Ovary (tissue), 7 donors: ENCODE measurements at regions not wholly inside any gene's neighbourhood (a gene's known extent, or its start where the extent isn't known, plus 50 kb on each side); places are given as distances from the start of the nearest gene placed in this dataset.

ENCODE experiments used
- DNase-seq, 5 donors: peaks; one replicate each; pipeline ENCODE4 v3.0.0-alpha.2; 2019 to 2020
- H3K27ac ChIP-seq, 2 donors: fragments of 200-600 bp; one replicate each; pipeline versions ENCODE4 v1.5.1 to v1.8.0; 2019 to 2022
- H3K27me3 ChIP-seq: fragments of 200-600 bp; one replicate; pipeline ENCODE4 v1.8.0; 2022
- H3K36me3 ChIP-seq: fragments of 200-600 bp; sonication (generic); one replicate; pipeline ENCODE4 v1.5.1; 2019
- H3K4me1 ChIP-seq: one replicate; pipeline ENCODE4 v1.8.1; 2013; ENCODE audit warnings: mild to moderate bottlenecking, moderate library complexity; ENCODE audit not compliant: insufficient read depth
- H3K4me3 ChIP-seq: fragments of 200-600 bp; sonication (generic); one replicate; pipeline ENCODE4 v1.5.1; 2017
- H3K9me3 ChIP-seq, 2 donors: fragments of 200-600 bp in 1 of 2; sonication (generic) in 1 of 2; one replicate each; pipeline versions ENCODE4 v1.5.1 to v1.8.1; 2013 to 2019; ENCODE audit warnings: mild to moderate bottlenecking in 1 of 2, moderate library complexity in 1 of 2
- EP300 ChIP-seq: sonication (generic); formaldehyde crosslinking; IDR thresholded peaks from one replicate; pipeline ENCODE4 v1.6.1; 2017; ENCODE audit warnings: antibody characterized with exemption
- POLR2A ChIP-seq: fragments of 450-650 bp; IDR thresholded peaks from one replicate; pipeline ENCODE4 v1.6.1; 2017; ENCODE audit warnings: antibody characterized with exemption, mild to moderate bottlenecking, moderate library complexity
- WGBS, 3 donors: extraction: QIAGEN DNeasy Blood & Tissue Kit in 1 of 3; methylation state at CpG; one replicate each; pipeline versions ENCODE4 v1.1.5 to v1.1.7; 2013 to 2017; 5-methylcytosine and 5-hydroxymethylcytosine counted together
- intact Hi-C, 4 donors: fragments of 100-400 bp; cut with DNase I; formaldehyde crosslinking; loops; one replicate each; pipeline versions ENCODE4 v1.11.0 to v1.15.1; 2022 to 2023
- TF ChIP-seq, protein P1 (sequence below), 3 donors: fragments of 450-650 bp in 2 of 3; fragments of 200-600 bp in 1 of 3; IDR thresholded peaks; one replicate each; pipeline versions ENCODE4 v1.5.1 to v1.8.0; 2016 to 2022; ENCODE audit warnings: antibody characterized with exemption in 3 of 3, mild to moderate bottlenecking in 1 of 3
- donor health status: DM: no; HTN: no; CAD: no; lungs with moderate emphysema.
- donor health status: DM: no; HTN: no; CAD: no.
- donor health status: Bipolar disorder and iron deficiency.
- donor health status: DM: no; HTN: no; CAD: no.
- donor health status: DM: yes; HTN: yes; CAD: no.

DNA sequence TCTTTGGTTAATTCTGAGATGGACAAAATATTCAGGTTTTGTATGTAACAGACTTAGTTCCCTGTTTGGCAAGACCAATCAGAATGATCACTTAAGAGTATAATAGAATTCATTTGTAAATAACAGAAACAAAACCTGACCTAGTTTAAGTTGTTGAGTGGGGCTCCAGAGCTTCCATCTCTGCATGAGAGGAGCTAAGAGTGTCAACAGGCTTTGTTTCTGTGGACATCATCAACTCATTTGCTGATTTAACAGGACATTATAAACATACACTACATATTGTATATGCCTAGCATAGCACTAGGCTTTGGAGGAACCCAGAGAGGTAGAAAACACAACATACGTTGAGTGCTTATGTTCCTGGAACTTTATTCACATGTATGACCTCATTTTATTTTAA, 75.3 kb upstream of the TRIB2 start:
- Histone ChIP-seq H3K4me3 (no peak overlapping the region), H3K27ac (no peak overlapping the region), H3K27me3 (no peaks in the 10 kb centered on the region), H3K9me3 (no peaks in the 10 kb centered on the region), H3K36me3 (no peaks in the 10 kb centered on the region), H3K4me1 (no peaks in the 10 kb centered on the region)
- intact Hi-C loops: no loop called here
- 89 to 98% (median 93%) methylated on average over 1 of the region's 1 CpG for WGBS, 3 donors
- DNase-seq: no peak
- no peak for TF ChIP-seq EP300
- TF ChIP-seq, protein P1, sequence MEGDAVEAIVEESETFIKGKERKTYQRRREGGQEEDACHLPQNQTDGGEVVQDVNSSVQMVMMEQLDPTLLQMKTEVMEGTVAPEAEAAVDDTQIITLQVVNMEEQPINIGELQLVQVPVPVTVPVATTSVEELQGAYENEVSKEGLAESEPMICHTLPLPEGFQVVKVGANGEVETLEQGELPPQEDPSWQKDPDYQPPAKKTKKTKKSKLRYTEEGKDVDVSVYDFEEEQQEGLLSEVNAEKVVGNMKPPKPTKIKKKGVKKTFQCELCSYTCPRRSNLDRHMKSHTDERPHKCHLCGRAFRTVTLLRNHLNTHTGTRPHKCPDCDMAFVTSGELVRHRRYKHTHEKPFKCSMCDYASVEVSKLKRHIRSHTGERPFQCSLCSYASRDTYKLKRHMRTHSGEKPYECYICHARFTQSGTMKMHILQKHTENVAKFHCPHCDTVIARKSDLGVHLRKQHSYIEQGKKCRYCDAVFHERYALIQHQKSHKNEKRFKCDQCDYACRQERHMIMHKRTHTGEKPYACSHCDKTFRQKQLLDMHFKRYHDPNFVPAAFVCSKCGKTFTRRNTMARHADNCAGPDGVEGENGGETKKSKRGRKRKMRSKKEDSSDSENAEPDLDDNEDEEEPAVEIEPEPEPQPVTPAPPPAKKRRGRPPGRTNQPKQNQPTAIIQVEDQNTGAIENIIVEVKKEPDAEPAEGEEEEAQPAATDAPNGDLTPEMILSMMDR (IDR thresholded peaks at IDR 0.05): no peak
- TF ChIP-seq POLR2A: no peak

DNA sequence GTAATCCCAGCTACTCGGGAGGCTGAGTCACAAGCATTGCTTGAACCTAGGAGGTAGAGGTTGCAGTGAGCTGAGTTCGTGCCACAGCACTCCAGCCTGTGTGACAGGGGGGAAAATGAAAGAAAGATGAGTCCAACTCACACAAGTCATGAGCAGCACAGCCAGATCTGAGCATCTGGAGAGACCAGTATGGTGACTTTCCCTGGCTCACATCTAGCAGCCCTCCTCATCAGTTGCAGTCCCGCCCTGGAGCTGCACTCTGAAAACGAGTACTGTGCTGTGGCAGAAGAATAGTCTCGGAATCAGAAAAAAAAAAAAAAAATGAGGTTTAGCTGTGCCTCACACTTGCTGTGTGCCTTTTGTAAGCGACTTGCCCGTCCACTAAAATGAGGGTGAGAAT, 74.4 kb upstream of the TRIB2 start:
- H3K4me1 ChIP-seq: no peaks in the 10 kb centered on the region
- no peak overlapping the region for H3K4me3 ChIP-seq
- WGBS, 3 donors: 85 to 89% (median 89%) methylated on average over 7 of the region's 7 CpGs

DNA sequence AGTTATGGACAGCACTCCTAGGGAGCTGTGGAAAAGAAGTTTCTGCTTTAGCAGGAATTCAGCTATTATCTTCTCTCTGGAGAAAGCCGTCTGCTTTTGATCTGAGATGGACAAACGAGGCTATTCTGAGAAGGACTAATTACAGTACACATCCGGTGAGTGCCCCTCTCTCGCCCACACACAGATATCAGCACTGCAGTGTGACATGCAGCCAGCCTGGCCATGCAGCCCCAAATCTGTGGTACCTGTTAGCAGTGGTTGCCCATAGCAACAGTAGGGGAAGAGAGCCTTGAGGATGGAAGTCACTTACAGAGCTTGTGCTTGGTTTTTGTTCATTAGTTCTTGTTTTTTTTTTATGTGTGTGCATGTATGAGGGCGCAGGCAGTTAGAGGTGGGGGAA, 73.9 kb upstream of the TRIB2 start:
- no peaks in the 10 kb centered on the region for H3K9me3 ChIP-seq
- no peaks in the 10 kb centered on the region for H3K4me1 ChIP-seq
- intact Hi-C loops: no loop called here
- no peaks in the 10 kb centered on the region for H3K36me3 ChIP-seq
- 61 to 71% (median 64%) methylated on average over 5 of the region's 5 CpGs for WGBS, 3 donors
- TF ChIP-seq, protein P1 (IDR thresholded peaks at IDR 0.05): no peak
- TF ChIP-seq EP300 (no peak), POLR2A (no peak)
- DNase-seq: no peak
- no peak overlapping the region for H3K27ac ChIP-seq
- H3K27me3 ChIP-seq: no peaks in the 10 kb centered on the region
- no peak overlapping the region for H3K4me3 ChIP-seq

More for the DNA sequence above, 74.4 kb upstream of the TRIB2 start:
- H3K27ac ChIP-seq: no peak overlapping the region
- no peaks in the 10 kb centered on the region for H3K36me3 ChIP-seq
- intact Hi-C loops: no loop called here
- no peak for TF ChIP-seq EP300
- TF ChIP-seq, protein P1 (IDR thresholded peaks at IDR 0.05): no peak
- TF ChIP-seq POLR2A: no peak
- H3K27me3 ChIP-seq: no peaks in the 10 kb centered on the region
- no peaks in the 10 kb centered on the region for H3K9me3 ChIP-seq
- no peak for DNase-seq

DNA sequence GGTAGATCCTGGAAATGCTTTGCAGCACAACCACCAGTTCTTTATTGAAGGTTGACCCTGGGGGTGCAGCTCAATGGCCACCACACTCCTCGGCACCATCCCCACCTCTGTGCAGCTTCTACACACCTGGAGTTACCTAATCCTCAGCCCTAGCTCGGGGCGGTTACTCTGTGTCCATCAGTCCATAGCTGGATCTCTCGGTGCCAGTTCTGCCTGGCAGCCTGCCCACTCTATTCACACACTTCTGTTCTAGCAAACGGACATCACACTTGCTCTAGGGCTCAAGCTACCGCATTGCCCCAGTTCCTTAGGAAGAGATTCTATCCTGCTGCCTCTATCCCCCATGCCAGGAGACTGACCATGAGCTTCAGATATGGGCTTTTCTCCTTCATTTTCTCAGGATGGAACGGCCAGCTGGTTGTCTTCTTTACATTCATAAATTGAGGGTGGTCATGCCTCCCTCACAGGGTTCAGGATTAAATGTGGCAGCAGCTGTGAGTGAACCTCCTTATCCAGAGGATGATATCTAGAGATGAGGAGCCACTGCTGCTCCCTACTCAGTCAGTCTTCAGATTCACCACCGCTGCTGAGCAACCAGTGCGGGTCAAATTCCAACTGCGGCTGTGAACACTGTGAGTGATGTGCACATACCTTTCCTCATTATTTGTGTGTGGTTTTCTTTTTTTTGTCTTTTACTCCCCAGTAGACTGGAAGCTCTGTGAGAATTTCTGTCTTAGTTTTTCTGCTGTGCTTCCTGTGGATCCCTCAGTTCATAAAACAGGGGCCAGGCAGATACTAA, 66.9 kb upstream of the TRIB2 start:
- no peaks in the 10 kb centered on the region for H3K9me3 ChIP-seq
- TF ChIP-seq, protein P1 (IDR thresholded peaks at IDR 0.05): no peak
- TF ChIP-seq POLR2A (no peak), EP300 (no peak)
- H3K27me3 ChIP-seq: no peaks in the 10 kb centered on the region
- H3K36me3 ChIP-seq: no peaks in the 10 kb centered on the region
- intact Hi-C loops: loop anchor here in 1 of 4 donors (2.0 kb wide), 1 partner anchor 61 kb away; no protein-coding TSS in a partner anchor
- WGBS, 3 donors: 58 to 85% (median 80%) methylated on average over 10 of the region's 10 CpGs
- no peak overlapping the region for H3K27ac ChIP-seq
- no peak overlapping the region for H3K4me3 ChIP-seq
- no peak for DNase-seq
- H3K4me1 ChIP-seq: no peaks in the 10 kb centered on the region
